Neural cell (in vitro differentiated cells): ENCODE measurements at regions not wholly inside any gene's neighbourhood (a gene's known extent, or its start where the extent isn't known, plus 50 kb on each side); places are given as distances from the start of the nearest gene placed in this dataset.

Source experiments
- CTCF ChIP-seq: fragments of 450-650 bp; IDR thresholded peaks from 2 replicates; pipeline ENCODE4 v1.5.1; 2014; ENCODE audit warnings: antibody characterized with exemption, mild to moderate bottlenecking, moderate library complexity; ENCODE audit not compliant: poor library complexity, severe bottlenecking
- EP300 ChIP-seq: fragments of 450-650 bp; conservative IDR thresholded peaks from 2 replicates; pipeline ENCODE4 v1.6.1; 2014; ENCODE audit warnings: antibody characterized with exemption, mild to moderate bottlenecking, moderate library complexity; ENCODE audit not compliant: poor library complexity, severe bottlenecking
- EZH2 ChIP-seq: fragments of 200-600, 300-800 bp; shearing (Covaris generic), sonication (generic); IDR thresholded peaks from 2 replicates; pipeline ENCODE4 v1.6.1; 2014; ENCODE audit warnings: antibody characterized with exemption, low read length, borderline replicate concordance, mild to moderate bottlenecking; ENCODE audit not compliant: insufficient read depth, poor library complexity, severe bottlenecking
- MXI1 ChIP-seq: fragments of 450-650 bp; conservative IDR thresholded peaks from 2 replicates; pipeline ENCODE4 v1.6.1; 2014; ENCODE audit warnings: antibody characterized with exemption, mild to moderate bottlenecking; ENCODE audit not compliant: poor library complexity, severe bottlenecking
- POLR2AphosphoS5 ChIP-seq: IDR thresholded peaks from 2 replicates; pipeline ENCODE4 v1.6.1; 2012
- RAD21 ChIP-seq: fragments of 450-650 bp; conservative IDR thresholded peaks from 2 replicates; pipeline ENCODE4 v1.6.1; 2014; ENCODE audit warnings: antibody characterized with exemption, mild to moderate bottlenecking, moderate library complexity
- REST ChIP-seq: IDR thresholded peaks from 2 replicates; pipeline ENCODE4 v1.6.1; 2012; ENCODE audit warnings: borderline replicate concordance
- SMC3 ChIP-seq: fragments of 450-650 bp; conservative IDR thresholded peaks from 2 replicates; pipeline ENCODE4 v1.6.1; 2014; ENCODE audit warnings: antibody characterized with exemption, mild to moderate bottlenecking, moderate library complexity; ENCODE audit not compliant: poor library complexity
- TAF1 ChIP-seq: IDR thresholded peaks from 2 replicates; pipeline ENCODE4 v1.6.1; 2012; ENCODE audit warnings: low read depth

- TF ChIP-seq EP300, result no peak
- TF ChIP-seq CTCF, result no peak
- TF ChIP-seq TAF1, result no peak
- TF ChIP-seq POLR2AphosphoS5, result no peak
- TF ChIP-seq REST, result no peak
- TF ChIP-seq SMC3, result no peak
- TF ChIP-seq EZH2, result no peak
- TF ChIP-seq RAD21, result no peak
- TF ChIP-seq MXI1, result no peak
Measured at GRCh38 chr7:67636348-67637022, 639.9 kb downstream of the TYW1 start.
